ENCODE measurements at regions not wholly inside any gene's neighbourhood (a gene's known extent, or its start where the extent isn't known, plus 50 kb on each side); places are given as distances from the start of the nearest gene placed in this dataset.
"Not testable (repeated sequence)": the region's sequence is repeated elsewhere in the genome, so short reads cannot be mapped to it uniquely, and the experiment has no call there.

GRCh38 chr6:67475700-67476099, 1159.4 kb upstream of the ADGRB3 start:
- no peak for FAIRE-seq
- H3K9ac ChIP-seq (ENCODE audit: low read length in 3 of 3), result no peak overlapping the region
- H3K36me3 ChIP-seq (ENCODE audit: control insufficient read depth in 2 of 3, insufficient read depth in 3 of 3, low read length in 3 of 3), result no peaks in the 10 kb centered on the region
- no peak overlapping the region for H3K4me3 ChIP-seq (ENCODE audit: low read length in 3 of 3)
- H3K27me3 ChIP-seq (ENCODE audit: control insufficient read depth, insufficient read depth, low read length), result no peaks in the 10 kb centered on the region
- no peak overlapping the region for H3K27ac ChIP-seq (ENCODE audit: low read depth in 2 of 2, low read length in 2 of 2)
- H3K9me3 ChIP-seq (ENCODE audit: control insufficient read depth in 2 of 3, insufficient read depth in 1 of 3, low read length in 3 of 3), result peaks cover 0 to 2% (median 0%) of the 10 kb centered on the region in 3 donors
- no peaks in the 10 kb centered on the region for H3K4me1 ChIP-seq (ENCODE audit: control insufficient read depth in 2 of 3, insufficient read depth in 2 of 3, low read depth in 1 of 3, low read length in 3 of 3)
- DNase-seq, result no peak
- intact Hi-C loops (cut with DNase I), result no loop called here
- no peak for TF ChIP-seq CTCF (IDR thresholded peaks at IDR 0.05; ENCODE audit: borderline replicate concordance, extremely low read depth, insufficient read depth)

- no peak for TF ChIP-seq CTCF (IDR thresholded peaks at IDR 0.05; ENCODE audit: borderline replicate concordance, extremely low read depth, insufficient read depth)
- FAIRE-seq, result no peak
- intact Hi-C loops (cut with DNase I), result no loop called here
- no peaks in the 10 kb centered on the region for H3K4me1 ChIP-seq (ENCODE audit: control insufficient read depth in 2 of 3, insufficient read depth in 2 of 3, low read depth in 1 of 3, low read length in 3 of 3)
- no peak overlapping the region for H3K4me3 ChIP-seq (ENCODE audit: low read length in 3 of 3)
- no peak overlapping the region for H3K27ac ChIP-seq (ENCODE audit: low read depth in 2 of 2, low read length in 2 of 2)
- no peaks in the 10 kb centered on the region for H3K9me3 ChIP-seq (ENCODE audit: control insufficient read depth in 2 of 3, insufficient read depth in 1 of 3, low read length in 3 of 3)
- DNase-seq, result no peak
- no peak overlapping the region for H3K9ac ChIP-seq (ENCODE audit: low read length in 3 of 3)
- no peaks in the 10 kb centered on the region for H3K27me3 ChIP-seq (ENCODE audit: control insufficient read depth, insufficient read depth, low read length)
- H3K36me3 ChIP-seq (ENCODE audit: control insufficient read depth in 2 of 3, insufficient read depth in 3 of 3, low read length in 3 of 3), result no peaks in the 10 kb centered on the region
Observed at GRCh38 chr6:67467341-67467740, 1167.7 kb upstream of the ADGRB3 start.

GRCh38 chr6:67462725-67463124, 1172.4 kb upstream of the ADGRB3 start:
- peaks cover 0 to 16% (median 3%) of the 10 kb centered on the region in 3 donors for H3K9me3 ChIP-seq (ENCODE audit: control insufficient read depth in 2 of 3, insufficient read depth in 1 of 3, low read length in 3 of 3)
- H3K27ac ChIP-seq (ENCODE audit: low read depth in 2 of 2, low read length in 2 of 2); H3K27me3 ChIP-seq (ENCODE audit: control insufficient read depth, insufficient read depth, low read length); H3K9ac ChIP-seq (ENCODE audit: low read length in 3 of 3); H3K4me1 ChIP-seq (ENCODE audit: control insufficient read depth in 2 of 3, insufficient read depth in 2 of 3, low read depth in 1 of 3, low read length in 3 of 3); H3K36me3 ChIP-seq (ENCODE audit: control insufficient read depth in 2 of 3, insufficient read depth in 3 of 3, low read length in 3 of 3); intact Hi-C loops (cut with DNase I); H3K4me3 ChIP-seq (ENCODE audit: low read length in 3 of 3); FAIRE-seq; DNase-seq: not testable (repeated sequence)

- intact Hi-C loops (cut with DNase I), result no loop called here
- H3K4me3 ChIP-seq (ENCODE audit: low read length in 3 of 3), result no peak overlapping the region
- TF ChIP-seq CTCF (IDR thresholded peaks at IDR 0.05; ENCODE audit: borderline replicate concordance, extremely low read depth, insufficient read depth), result no peak
- H3K9me3 ChIP-seq (ENCODE audit: control insufficient read depth in 2 of 3, insufficient read depth in 1 of 3, low read length in 3 of 3), result peaks cover 0 to 20% (median 3%) of the 10 kb centered on the region in 3 donors
- FAIRE-seq (no peak), DNase-seq (no peak)
- H3K27me3 ChIP-seq (ENCODE audit: control insufficient read depth, insufficient read depth, low read length), result no peaks in the 10 kb centered on the region
- no peak overlapping the region for H3K27ac ChIP-seq (ENCODE audit: low read depth in 2 of 2, low read length in 2 of 2)
- no peaks in the 10 kb centered on the region for H3K36me3 ChIP-seq (ENCODE audit: control insufficient read depth in 2 of 3, insufficient read depth in 3 of 3, low read length in 3 of 3)
- H3K9ac ChIP-seq (ENCODE audit: low read length in 3 of 3), result no peak overlapping the region
- no peaks in the 10 kb centered on the region for H3K4me1 ChIP-seq (ENCODE audit: control insufficient read depth in 2 of 3, insufficient read depth in 2 of 3, low read depth in 1 of 3, low read length in 3 of 3)
Observed at GRCh38 chr6:67459556-67459955, 1175.5 kb upstream of the ADGRB3 start.
